LNCAP (cell line): ENCODE measurements at regions not wholly inside any gene's neighbourhood (a gene's known extent, or its start where the extent isn't known, plus 50 kb on each side); places are given as distances from the start of the nearest gene placed in this dataset.

Source experiments
- CTCF ChIP-seq: fragments of 450-650 bp; IDR thresholded peaks from 2 replicates; pipeline ENCODE4 v1.5.1; 2017; ENCODE audit warnings: mild to moderate bottlenecking

GRCh38 chr22:27185760-27186302 lies 528.4 kb downstream of the MIAT start:
- no peak for TF ChIP-seq CTCF

- TF ChIP-seq CTCF, result no peak
Observed at GRCh38 chr22:27186643-27187042, 529.3 kb downstream of the MIAT start.

GRCh38 chr22:27192135-27192829 lies 534.9 kb downstream of the MIAT start:
- no peak for TF ChIP-seq CTCF

GRCh38 chr22:27193215-27193614 lies 535.8 kb downstream of the MIAT start:
- TF ChIP-seq CTCF, result no peak

- no peak for TF ChIP-seq CTCF
Observed at GRCh38 chr22:27193636-27194035, 536.2 kb downstream of the MIAT start.

GRCh38 chr22:27194096-27194748 lies 536.8 kb downstream of the MIAT start:
- TF ChIP-seq CTCF, result no peak

- TF ChIP-seq CTCF, result no peak
Observed at GRCh38 chr22:27195094-27195493, 537.7 kb downstream of the MIAT start.
